NCI-H82 (cell line): ENCODE measurements at regions not wholly inside any gene's neighbourhood (a gene's known extent, or its start where the extent isn't known, plus 50 kb on each side); places are given as distances from the start of the nearest gene placed in this dataset.

ENCODE experiments used
- DNase-seq: peaks from one replicate; lab custom pipeline; 2025; lab: John Stamatoyannopoulos, UW

GRCh38 chr9:74205056-74205455 is 292.1 kb upstream of the RORB start:
- peak; percentile 2 for DNase-seq

- no peak for DNase-seq
Measured at GRCh38 chr9:74218385-74219063, 278.6 kb upstream of the RORB start.

- DNase-seq, result no peak
Measured at GRCh38 chr9:74220327-74220726, 276.8 kb upstream of the RORB start.

- no peak for DNase-seq
Measured at GRCh38 chr9:74236857-74237256, 260.3 kb upstream of the RORB start.

- DNase-seq, result no peak
Measured at GRCh38 chr9:74245866-74246497, 251.2 kb upstream of the RORB start.

- no peak for DNase-seq
Measured at GRCh38 chr9:74255489-74255984, 241.6 kb upstream of the RORB start.

GRCh38 chr9:74275872-74276508 is 221.1 kb upstream of the RORB start:
- DNase-seq, result no peak

- no peak for DNase-seq
Measured at GRCh38 chr9:74277532-74277931, 219.6 kb upstream of the RORB start.

- DNase-seq, result peak; percentile 58
Measured at GRCh38 chr9:74281674-74282073, 215.5 kb upstream of the RORB start.

GRCh38 chr9:74282526-74283253 is 214.4 kb upstream of the RORB start:
- no peak for DNase-seq

- DNase-seq, result peak; percentile 51
Measured at GRCh38 chr9:74284581-74285450, 212.3 kb upstream of the RORB start.

GRCh38 chr9:74293479-74293878 is 203.7 kb upstream of the RORB start:
- DNase-seq, result no peak

- DNase-seq, result no peak
Measured at GRCh38 chr9:74303945-74304344, 193.2 kb upstream of the RORB start.

GRCh38 chr9:74304598-74304997 is 192.5 kb upstream of the RORB start:
- no peak for DNase-seq

- DNase-seq, result peak; percentile 36
Measured at GRCh38 chr9:74309654-74310053, 187.5 kb upstream of the RORB start.

- DNase-seq, result no peak
Measured at GRCh38 chr9:74317235-74317634, 179.9 kb upstream of the RORB start.

GRCh38 chr9:74321396-74321795 is 175.7 kb upstream of the RORB start:
- no peak for DNase-seq

- peak; percentile 66 for DNase-seq
Measured at GRCh38 chr9:74322661-74323314, 174.3 kb upstream of the RORB start.

- no peak for DNase-seq
Measured at GRCh38 chr9:74330487-74331214, 166.5 kb upstream of the RORB start.

- DNase-seq, result no peak
Measured at GRCh38 chr9:74331607-74332006, 165.5 kb upstream of the RORB start.
